ENCODE measurements at regions not wholly inside any gene's neighbourhood (a gene's known extent, or its start where the extent isn't known, plus 50 kb on each side); places are given as distances from the start of the nearest gene placed in this dataset.

DNA sequence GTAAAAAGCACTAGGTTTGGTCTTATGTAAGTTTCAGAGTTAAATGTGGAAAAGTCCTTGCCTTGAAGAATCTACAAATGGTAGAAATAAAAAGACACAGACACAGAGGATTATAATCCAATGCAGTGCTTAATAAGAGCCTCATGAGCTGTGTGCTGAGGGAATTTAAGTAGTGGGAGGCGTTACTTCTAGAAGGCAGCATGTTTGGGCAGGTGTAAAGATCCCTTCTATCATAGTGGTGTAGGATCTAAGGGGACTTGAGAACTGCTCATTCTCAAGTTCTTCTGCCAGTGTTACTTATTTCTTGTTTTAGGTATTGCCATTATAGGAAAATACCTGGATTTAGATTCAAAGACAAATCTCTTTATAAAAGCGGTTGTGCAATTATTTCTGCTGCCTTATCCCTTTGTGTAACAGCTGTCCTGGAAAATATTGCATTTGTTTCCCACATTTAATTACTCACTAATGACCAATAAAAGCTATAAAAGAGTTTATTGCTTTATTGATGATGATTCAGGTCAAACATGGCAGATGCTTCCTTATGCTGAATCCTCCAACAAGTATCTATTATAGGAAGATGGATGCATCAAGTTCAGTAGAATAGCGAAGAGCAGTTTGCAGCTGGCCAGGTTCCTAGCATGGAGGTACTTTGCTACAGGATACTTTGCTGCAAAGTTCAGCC is 132.5 kb upstream of the IVNS1ABP start (continued):
- TF ChIP-seq RFX5 (IDR thresholded peaks at IDR 0.05; ENCODE audit: low read length): no peak

DNA sequence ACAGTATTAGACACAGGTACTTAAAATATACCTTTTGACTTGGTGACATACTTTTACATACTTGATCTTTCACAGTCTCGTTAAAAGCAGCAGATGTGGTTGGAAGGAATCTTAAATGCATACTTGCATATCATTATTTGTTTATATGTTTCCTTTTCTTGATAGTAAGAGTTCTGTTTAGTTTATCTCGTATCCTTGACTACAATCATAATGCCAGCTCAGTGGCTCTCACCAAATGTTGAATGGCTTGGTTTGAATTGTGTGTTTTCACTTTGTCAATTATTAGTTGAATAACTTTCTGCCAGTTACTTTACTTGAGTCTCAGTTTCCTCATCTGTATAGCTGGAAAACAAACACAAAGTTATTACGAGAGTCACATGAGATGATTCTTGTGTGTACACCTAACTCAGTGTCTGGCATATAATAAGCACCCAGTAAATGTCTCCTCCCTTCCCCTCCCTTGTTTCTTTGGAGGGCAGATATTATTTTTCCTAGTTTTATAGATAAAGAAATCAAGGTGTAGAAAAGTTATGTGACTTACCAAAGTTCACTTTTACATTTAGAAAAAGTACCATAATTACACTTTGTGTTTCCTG is 131.6 kb upstream of the IVNS1ABP start:
- Histone ChIP-seq H3K4me2 (no peak overlapping the region), H3K27ac (ENCODE audit: low read depth in 2 of 2, low read length in 1 of 2) (no peak overlapping the region), H3K4me1 (ENCODE audit: control insufficient read depth in 1 of 2, insufficient read depth in 2 of 2, low read depth in 1 of 2, low read length in 1 of 2) (peaks cover 0 to 7% of the 10 kb centered on the region in 2 experiments; a peak in 2 of 4 replicates), H3K4me3 (ENCODE audit: low read depth in 2 of 2, low read length in 1 of 2) (no peak overlapping the region), H3K27me3 (ENCODE audit: insufficient read depth) (no peaks in the 10 kb centered on the region), H3K9me3 (no peaks in the 10 kb centered on the region), H2AFZ (ENCODE audit: low read depth) (no peak overlapping the region), H3K9me2 (no peaks in the 10 kb centered on the region), H4K20me1 (ENCODE audit: insufficient read depth) (no peaks in the 10 kb centered on the region), H3K79me2 (ENCODE audit: insufficient read depth) (no peaks in the 10 kb centered on the region), H3K36me3 (replicated peaks in 1 of 2; ENCODE audit: control insufficient read depth in 1 of 2, insufficient read depth in 2 of 2, low read length in 1 of 2) (no peaks in the 10 kb centered on the region), H3F3A (replicated peaks; ENCODE audit: insufficient read depth) (no peaks in the 10 kb centered on the region), H3K9ac (no peak overlapping the region)
- TF ChIP-seq, protein P1, sequence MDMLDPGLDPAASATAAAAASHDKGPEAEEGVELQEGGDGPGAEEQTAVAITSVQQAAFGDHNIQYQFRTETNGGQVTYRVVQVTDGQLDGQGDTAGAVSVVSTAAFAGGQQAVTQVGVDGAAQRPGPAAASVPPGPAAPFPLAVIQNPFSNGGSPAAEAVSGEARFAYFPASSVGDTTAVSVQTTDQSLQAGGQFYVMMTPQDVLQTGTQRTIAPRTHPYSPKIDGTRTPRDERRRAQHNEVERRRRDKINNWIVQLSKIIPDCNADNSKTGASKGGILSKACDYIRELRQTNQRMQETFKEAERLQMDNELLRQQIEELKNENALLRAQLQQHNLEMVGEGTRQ (IDR thresholded peaks at IDR 0.05; ENCODE audit: borderline replicate concordance, low read depth, low read length): no peak
- TF ChIP-seq TAF1 (IDR thresholded peaks at IDR 0.05; ENCODE audit: borderline replicate concordance, low read depth, low read length): no peak
- TF ChIP-seq ELF1 (IDR thresholded peaks at IDR 0.05): no peak
- TF ChIP-seq GABPA (IDR thresholded peaks at IDR 0.05; ENCODE audit: low read depth): no peak
- TF ChIP-seq FOSL2 (IDR thresholded peaks at IDR 0.05; ENCODE audit: borderline replicate concordance, low read depth): no peak
- TF ChIP-seq, protein P2, sequence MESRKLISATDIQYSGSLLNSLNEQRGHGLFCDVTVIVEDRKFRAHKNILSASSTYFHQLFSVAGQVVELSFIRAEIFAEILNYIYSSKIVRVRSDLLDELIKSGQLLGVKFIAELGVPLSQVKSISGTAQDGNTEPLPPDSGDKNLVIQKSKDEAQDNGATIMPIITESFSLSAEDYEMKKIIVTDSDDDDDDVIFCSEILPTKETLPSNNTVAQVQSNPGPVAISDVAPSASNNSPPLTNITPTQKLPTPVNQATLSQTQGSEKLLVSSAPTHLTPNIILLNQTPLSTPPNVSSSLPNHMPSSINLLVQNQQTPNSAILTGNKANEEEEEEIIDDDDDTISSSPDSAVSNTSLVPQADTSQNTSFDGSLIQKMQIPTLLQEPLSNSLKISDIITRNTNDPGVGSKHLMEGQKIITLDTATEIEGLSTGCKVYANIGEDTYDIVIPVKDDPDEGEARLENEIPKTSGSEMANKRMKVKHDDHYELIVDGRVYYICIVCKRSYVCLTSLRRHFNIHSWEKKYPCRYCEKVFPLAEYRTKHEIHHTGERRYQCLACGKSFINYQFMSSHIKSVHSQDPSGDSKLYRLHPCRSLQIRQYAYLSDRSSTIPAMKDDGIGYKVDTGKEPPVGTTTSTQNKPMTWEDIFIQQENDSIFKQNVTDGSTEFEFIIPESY (IDR thresholded peaks at IDR 0.05; ENCODE audit: borderline replicate concordance, low read depth): no peak
- TF ChIP-seq YY1 (IDR thresholded peaks at IDR 0.05; ENCODE audit: low read depth): no peak
- TF ChIP-seq JUND (IDR thresholded peaks at IDR 0.05): no peak
- no peak for TF ChIP-seq POLR2AphosphoS5 (IDR thresholded peaks at IDR 0.05; ENCODE audit: low read depth, low read length)
- TF ChIP-seq RXRA (IDR thresholded peaks at IDR 0.05; ENCODE audit: borderline replicate concordance, low read depth): no peak
- no peak for TF ChIP-seq NFIC (IDR thresholded peaks at IDR 0.05; ENCODE audit: borderline replicate concordance)
- no peak for TF ChIP-seq NRF1 (IDR thresholded peaks at IDR 0.05; ENCODE audit: low read depth, low read length)
- TF ChIP-seq FOXM1 (IDR thresholded peaks at IDR 0.05; ENCODE audit: low read depth): no peak
- no peak for TF ChIP-seq SMC3 (IDR thresholded peaks at IDR 0.05; ENCODE audit: low read depth, low read length)
- TF ChIP-seq, protein P3, sequence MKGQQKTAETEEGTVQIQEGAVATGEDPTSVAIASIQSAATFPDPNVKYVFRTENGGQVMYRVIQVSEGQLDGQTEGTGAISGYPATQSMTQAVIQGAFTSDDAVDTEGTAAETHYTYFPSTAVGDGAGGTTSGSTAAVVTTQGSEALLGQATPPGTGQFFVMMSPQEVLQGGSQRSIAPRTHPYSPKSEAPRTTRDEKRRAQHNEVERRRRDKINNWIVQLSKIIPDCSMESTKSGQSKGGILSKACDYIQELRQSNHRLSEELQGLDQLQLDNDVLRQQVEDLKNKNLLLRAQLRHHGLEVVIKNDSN (IDR thresholded peaks at IDR 0.05; ENCODE audit: borderline replicate concordance, low read depth): no peak
- TF ChIP-seq, protein P4, sequence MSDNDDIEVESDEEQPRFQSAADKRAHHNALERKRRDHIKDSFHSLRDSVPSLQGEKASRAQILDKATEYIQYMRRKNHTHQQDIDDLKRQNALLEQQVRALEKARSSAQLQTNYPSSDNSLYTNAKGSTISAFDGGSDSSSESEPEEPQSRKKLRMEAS (IDR thresholded peaks at IDR 0.05; ENCODE audit: low read depth): no peak
- no peak for TF ChIP-seq TCF12 (IDR thresholded peaks at IDR 0.05)
- TF ChIP-seq TEAD4 (IDR thresholded peaks at IDR 0.05; ENCODE audit: borderline replicate concordance, insufficient read depth): no peak
- TF ChIP-seq, protein P5, sequence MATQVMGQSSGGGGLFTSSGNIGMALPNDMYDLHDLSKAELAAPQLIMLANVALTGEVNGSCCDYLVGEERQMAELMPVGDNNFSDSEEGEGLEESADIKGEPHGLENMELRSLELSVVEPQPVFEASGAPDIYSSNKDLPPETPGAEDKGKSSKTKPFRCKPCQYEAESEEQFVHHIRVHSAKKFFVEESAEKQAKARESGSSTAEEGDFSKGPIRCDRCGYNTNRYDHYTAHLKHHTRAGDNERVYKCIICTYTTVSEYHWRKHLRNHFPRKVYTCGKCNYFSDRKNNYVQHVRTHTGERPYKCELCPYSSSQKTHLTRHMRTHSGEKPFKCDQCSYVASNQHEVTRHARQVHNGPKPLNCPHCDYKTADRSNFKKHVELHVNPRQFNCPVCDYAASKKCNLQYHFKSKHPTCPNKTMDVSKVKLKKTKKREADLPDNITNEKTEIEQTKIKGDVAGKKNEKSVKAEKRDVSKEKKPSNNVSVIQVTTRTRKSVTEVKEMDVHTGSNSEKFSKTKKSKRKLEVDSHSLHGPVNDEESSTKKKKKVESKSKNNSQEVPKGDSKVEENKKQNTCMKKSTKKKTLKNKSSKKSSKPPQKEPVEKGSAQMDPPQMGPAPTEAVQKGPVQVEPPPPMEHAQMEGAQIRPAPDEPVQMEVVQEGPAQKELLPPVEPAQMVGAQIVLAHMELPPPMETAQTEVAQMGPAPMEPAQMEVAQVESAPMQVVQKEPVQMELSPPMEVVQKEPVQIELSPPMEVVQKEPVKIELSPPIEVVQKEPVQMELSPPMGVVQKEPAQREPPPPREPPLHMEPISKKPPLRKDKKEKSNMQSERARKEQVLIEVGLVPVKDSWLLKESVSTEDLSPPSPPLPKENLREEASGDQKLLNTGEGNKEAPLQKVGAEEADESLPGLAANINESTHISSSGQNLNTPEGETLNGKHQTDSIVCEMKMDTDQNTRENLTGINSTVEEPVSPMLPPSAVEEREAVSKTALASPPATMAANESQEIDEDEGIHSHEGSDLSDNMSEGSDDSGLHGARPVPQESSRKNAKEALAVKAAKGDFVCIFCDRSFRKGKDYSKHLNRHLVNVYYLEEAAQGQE (IDR thresholded peaks at IDR 0.05; ENCODE audit: low read depth, low read length): no peak
- no peak for TF ChIP-seq RCOR1 (IDR thresholded peaks at IDR 0.05; ENCODE audit: low read length)
- 39% methylated on average over 3 of the region's 3 CpGs for WGBS (ENCODE audit: low lambda C conversion rate)
- ChIA-PET POLR2A (no interaction called here), CTCF (no interaction called here)
- no peak for DNase-seq
